AG10803 (cell line): ENCODE measurements at regions not wholly inside any gene's neighbourhood (a gene's known extent, or its start where the extent isn't known, plus 50 kb on each side); places are given as distances from the start of the nearest gene placed in this dataset.

Source experiments
- DNase-seq: peaks from one replicate; pipeline ENCODE4 v3.0.0; 2010; ENCODE audit warnings: low read depth
- H3K4me3 ChIP-seq: 2 replicates; pipeline ENCODE4 v1.5.1; 2011; ENCODE audit warnings: mild to moderate bottlenecking, low read length, control low read depth
- CTCF ChIP-seq: conservative IDR thresholded peaks from 2 replicates; pipeline ENCODE4 v1.5.1; 2011; ENCODE audit warnings: mild to moderate bottlenecking, low read length, control low read depth, inconsistent platforms

- DNase-seq: no peak
- H3K4me3 ChIP-seq: no peak overlapping the region
- TF ChIP-seq CTCF: no peak
Observed at GRCh38 chr5:12193536-12193935, 289.3 kb upstream of the CTNND2 start.

DNA sequence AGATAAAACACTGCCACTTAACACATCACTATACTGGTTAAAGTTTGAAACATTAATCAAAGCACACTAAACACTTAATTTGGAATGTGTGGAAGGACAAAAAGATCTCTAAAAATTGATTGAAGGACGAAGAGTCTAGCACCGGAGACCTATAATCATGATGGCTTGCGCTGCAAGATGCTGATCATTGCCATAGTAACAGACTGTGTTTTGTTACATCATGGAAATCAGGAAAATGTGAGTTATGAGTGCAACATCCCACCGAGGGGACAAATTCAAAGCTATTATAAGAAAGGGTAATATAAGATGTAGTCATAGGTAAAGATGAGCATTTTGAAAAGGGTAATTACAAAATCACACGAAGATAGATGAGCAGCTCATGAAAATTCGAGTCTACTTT is 278.8 kb upstream of the CTNND2 start:
- TF ChIP-seq CTCF: no peak
- H3K4me3 ChIP-seq: no peak overlapping the region
- no peak for DNase-seq

DNA sequence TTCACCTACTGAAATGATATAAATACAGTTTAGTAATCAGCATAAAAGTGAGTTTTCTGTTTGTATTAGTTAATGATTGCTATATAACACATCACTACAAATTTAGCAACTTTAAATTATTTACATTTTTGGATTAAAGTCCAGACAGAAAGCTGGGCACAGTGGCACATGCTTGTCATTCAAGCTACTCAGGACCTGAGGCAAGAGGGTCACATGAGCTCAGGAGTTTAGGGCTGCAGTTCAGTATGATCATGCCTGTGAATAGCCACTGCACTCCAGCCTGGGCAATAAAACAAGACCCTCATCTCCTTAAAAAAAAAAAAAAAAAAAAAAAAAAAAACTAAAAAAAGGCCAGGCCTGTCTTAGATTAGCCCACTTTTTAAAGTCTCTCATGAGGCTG is 273.6 kb upstream of the CTNND2 start:
- no peak overlapping the region for H3K4me3 ChIP-seq
- no peak for TF ChIP-seq CTCF
- DNase-seq: no peak

DNA sequence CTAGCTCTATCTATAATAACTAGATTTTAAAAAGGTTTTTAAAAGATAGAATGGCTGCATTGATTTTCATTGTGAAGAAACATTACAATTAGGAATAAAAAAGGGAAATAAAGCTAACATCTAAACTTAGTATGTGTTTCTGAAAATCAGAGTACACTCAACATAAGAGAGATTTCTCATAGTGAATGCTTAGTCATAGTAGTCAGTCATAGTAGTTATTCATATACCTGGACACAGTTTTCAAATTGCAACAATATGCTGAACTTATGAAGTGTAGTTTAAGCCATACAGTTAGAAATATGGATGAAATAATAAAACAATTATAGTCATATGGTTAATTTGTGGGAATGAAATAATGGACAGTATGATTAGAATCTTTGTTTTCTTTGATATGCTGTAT is 273.0 kb upstream of the CTNND2 start:
- no peak for TF ChIP-seq CTCF
- H3K4me3 ChIP-seq: no peak overlapping the region
- no peak for DNase-seq

DNA sequence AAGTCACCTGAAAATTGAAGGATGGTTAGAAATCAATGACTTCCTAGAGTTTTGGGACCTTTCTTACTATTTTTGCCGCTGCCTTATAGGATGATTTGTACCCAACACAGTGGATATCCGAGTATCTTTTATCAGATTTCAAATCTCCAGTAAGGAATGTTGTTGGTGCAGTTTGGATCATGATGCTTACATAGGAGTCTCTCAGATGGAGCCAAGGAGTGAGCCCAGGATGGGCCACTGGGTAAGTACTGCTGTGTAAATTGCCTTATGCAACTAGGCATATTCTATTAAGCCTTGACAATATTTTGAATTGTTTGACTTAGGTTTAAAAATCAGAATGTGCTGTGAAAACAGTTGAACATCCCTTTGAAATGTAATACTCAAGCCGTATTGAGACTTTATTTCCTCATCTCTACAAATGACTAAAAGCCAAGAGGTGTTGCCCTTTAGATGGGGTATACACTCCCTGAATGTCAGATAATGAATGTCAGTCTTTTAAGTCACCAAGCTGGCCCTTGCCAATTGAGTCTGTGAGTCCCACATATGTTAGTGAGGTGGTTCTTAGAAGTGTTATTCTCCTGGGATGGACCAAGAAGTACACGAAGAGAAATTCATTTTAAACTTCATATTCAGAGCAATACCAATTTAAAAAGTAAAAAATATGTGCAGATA is 271.8 kb upstream of the CTNND2 start:
- TF ChIP-seq CTCF: no peak
- H3K4me3 ChIP-seq: no peak overlapping the region
- DNase-seq: no peak

GRCh38 chr5:12174734-12175133 is 270.5 kb upstream of the CTNND2 start:
- DNase-seq: no peak
- no peak for TF ChIP-seq CTCF
- no peak overlapping the region for H3K4me3 ChIP-seq

DNA sequence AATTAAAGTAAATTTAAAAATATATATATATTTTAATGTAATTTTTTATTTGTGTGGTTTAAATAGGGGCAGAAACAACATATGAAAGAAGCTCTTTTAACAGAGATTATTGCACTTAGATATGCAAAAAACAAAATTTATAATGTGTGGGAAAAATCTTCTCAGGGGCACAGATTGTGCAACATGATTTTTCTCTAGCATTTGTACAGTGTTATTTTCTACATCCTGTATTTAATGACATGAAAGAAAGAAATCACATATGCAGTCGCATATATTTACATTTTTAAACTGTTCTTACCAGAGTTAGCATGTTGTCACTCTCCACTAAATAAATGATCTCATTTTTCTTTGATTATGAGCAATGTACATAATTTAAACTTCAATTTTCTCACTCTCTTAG is 265.3 kb upstream of the CTNND2 start:
- no peak overlapping the region for H3K4me3 ChIP-seq
- TF ChIP-seq CTCF: no peak
- no peak for DNase-seq
